ENCODE measurements at regions not wholly inside any gene's neighbourhood (a gene's known extent, or its start where the extent isn't known, plus 50 kb on each side); places are given as distances from the start of the nearest gene placed in this dataset.

- DNase-seq (ENCODE audit: low spot score) = no peak
These were observed 60.3 kb upstream of the CCDC190 start for GRCh38 chr1:162921311-162921710.

GRCh38 chr1:162919034-162919433 is 58.1 kb upstream of the CCDC190 start:
- DNase-seq (ENCODE audit: low spot score) = no peak

GRCh38 chr1:162918151-162918754 is 57.3 kb upstream of the CCDC190 start:
- DNase-seq (ENCODE audit: low spot score) = no peak

GRCh38 chr1:162916821-162917613 is 56.0 kb upstream of the CCDC190 start:
- no peak for DNase-seq (ENCODE audit: low spot score)

- DNase-seq (ENCODE audit: low spot score) = no peak
These were observed 55.4 kb upstream of the CCDC190 start for GRCh38 chr1:162916407-162916806.

GRCh38 chr1:162914601-162915000 is 53.6 kb upstream of the CCDC190 start:
- no peak for DNase-seq (ENCODE audit: low spot score)

- DNase-seq (ENCODE audit: low spot score) = no peak
These were observed 52.4 kb upstream of the CCDC190 start for GRCh38 chr1:162913345-162913744.

GRCh38 chr1:162912061-162912667 is 51.2 kb upstream of the CCDC190 start:
- DNase-seq (ENCODE audit: low spot score) = no peak
